ENCODE measurements at regions not wholly inside any gene's neighbourhood (a gene's known extent, or its start where the extent isn't known, plus 50 kb on each side); places are given as distances from the start of the nearest gene placed in this dataset.

DNA sequence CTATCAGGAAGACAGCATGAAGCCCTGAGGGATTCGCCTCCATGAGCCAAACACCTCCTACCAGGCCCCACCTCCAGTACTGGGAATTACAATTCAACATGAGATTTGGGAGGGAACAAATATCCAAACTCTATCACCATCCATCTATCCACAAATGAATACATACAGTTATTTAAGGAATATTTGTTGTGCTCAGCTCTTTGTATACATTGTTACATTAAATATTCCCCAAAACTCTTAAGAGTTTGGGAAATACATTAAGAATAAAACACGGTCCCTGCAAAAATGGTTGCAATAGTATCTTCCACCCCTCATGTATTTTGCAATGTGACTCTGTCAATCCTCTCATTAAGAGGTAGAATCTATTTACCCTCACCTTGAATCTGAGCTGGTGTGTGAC is 109.8 kb upstream of the PLXNC1 start:
- Histone ChIP-seq H3K27ac (ENCODE audit: low read depth, low read length) (no peak overlapping the region), H3K79me2 (ENCODE audit: insufficient read depth, low read length) (no peaks in the 10 kb centered on the region), H3K27me3 (ENCODE audit: insufficient read depth, low read length) (no peaks in the 10 kb centered on the region), H3K4me2 (ENCODE audit: low read length) (no peak overlapping the region), H3K9ac (ENCODE audit: low read length) (no peak overlapping the region), H3K9me3 (ENCODE audit: control insufficient read depth in 1 of 2, insufficient read depth in 1 of 2, low read depth in 1 of 2, low read length in 2 of 2) (no peaks in the 10 kb centered on the region), H4K20me1 (ENCODE audit: insufficient read depth) (no peaks in the 10 kb centered on the region), H3K9me2 (ENCODE audit: insufficient read depth) (no peaks in the 10 kb centered on the region), H2AFZ (ENCODE audit: low read depth, low read length, poor library complexity, severe bottlenecking) (no peak overlapping the region), H3K4me1 (ENCODE audit: control insufficient read depth in 1 of 2, insufficient read depth in 2 of 2, low read length in 2 of 2) (no peaks in the 10 kb centered on the region), H3K36me3 (ENCODE audit: control insufficient read depth in 1 of 2, insufficient read depth in 2 of 2, low read length in 2 of 2) (no peaks in the 10 kb centered on the region), H3K4me3 (replicated peaks in 1 of 2; ENCODE audit: low read depth in 1 of 2, low read length in 2 of 2) (no peak overlapping the region)
- RAD21 ChIA-PET (ENCODE audit: low non-redundant PET in 1 of 2, low total read pairs in 2 of 2, uncharacterized antibody in 2 of 2, unreplicated experiment in 2 of 2): no interaction called here
- DNase-seq (ENCODE audit: low read depth, low spot score) (no peak), ATAC-seq (no peak)
- BruUV-seq (replicated peaks): no TSS peak
- intact Hi-C loops (cut with micrococcal nuclease): no loop called here
- TF ChIP-seq ZNF274 (IDR thresholded peaks at IDR 0.05; ENCODE audit: low read depth, low read length): no peak
- TF ChIP-seq CBX3 (IDR thresholded peaks at IDR 0.05; ENCODE audit: low read depth): no peak
- no peak for TF ChIP-seq TCF7L2 (IDR thresholded peaks at IDR 0.05; ENCODE audit: borderline replicate concordance, extremely low read depth, insufficient read depth, insufficient read length)
- TF ChIP-seq, protein P1, sequence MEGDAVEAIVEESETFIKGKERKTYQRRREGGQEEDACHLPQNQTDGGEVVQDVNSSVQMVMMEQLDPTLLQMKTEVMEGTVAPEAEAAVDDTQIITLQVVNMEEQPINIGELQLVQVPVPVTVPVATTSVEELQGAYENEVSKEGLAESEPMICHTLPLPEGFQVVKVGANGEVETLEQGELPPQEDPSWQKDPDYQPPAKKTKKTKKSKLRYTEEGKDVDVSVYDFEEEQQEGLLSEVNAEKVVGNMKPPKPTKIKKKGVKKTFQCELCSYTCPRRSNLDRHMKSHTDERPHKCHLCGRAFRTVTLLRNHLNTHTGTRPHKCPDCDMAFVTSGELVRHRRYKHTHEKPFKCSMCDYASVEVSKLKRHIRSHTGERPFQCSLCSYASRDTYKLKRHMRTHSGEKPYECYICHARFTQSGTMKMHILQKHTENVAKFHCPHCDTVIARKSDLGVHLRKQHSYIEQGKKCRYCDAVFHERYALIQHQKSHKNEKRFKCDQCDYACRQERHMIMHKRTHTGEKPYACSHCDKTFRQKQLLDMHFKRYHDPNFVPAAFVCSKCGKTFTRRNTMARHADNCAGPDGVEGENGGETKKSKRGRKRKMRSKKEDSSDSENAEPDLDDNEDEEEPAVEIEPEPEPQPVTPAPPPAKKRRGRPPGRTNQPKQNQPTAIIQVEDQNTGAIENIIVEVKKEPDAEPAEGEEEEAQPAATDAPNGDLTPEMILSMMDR (IDR thresholded peaks at IDR 0.05 in 2 of 3, conservative IDR thresholded peaks at IDR 0.05 in 1 of 3; ENCODE audit: borderline replicate concordance in 1 of 3, insufficient read depth in 1 of 3, low read depth in 2 of 3, low read length in 2 of 3): no peak
- TF ChIP-seq MAX (IDR thresholded peaks at IDR 0.05): no peak
- TF ChIP-seq EZH2phosphoT487 (IDR thresholded peaks at IDR 0.05; ENCODE audit: borderline replicate concordance): no peak
- no peak for TF ChIP-seq FOSL1 (IDR thresholded peaks at IDR 0.05; ENCODE audit: low read depth)
- TF ChIP-seq, protein P2, sequence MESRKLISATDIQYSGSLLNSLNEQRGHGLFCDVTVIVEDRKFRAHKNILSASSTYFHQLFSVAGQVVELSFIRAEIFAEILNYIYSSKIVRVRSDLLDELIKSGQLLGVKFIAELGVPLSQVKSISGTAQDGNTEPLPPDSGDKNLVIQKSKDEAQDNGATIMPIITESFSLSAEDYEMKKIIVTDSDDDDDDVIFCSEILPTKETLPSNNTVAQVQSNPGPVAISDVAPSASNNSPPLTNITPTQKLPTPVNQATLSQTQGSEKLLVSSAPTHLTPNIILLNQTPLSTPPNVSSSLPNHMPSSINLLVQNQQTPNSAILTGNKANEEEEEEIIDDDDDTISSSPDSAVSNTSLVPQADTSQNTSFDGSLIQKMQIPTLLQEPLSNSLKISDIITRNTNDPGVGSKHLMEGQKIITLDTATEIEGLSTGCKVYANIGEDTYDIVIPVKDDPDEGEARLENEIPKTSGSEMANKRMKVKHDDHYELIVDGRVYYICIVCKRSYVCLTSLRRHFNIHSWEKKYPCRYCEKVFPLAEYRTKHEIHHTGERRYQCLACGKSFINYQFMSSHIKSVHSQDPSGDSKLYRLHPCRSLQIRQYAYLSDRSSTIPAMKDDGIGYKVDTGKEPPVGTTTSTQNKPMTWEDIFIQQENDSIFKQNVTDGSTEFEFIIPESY (IDR thresholded peaks at IDR 0.05; ENCODE audit: extremely low read depth, insufficient replicate concordance, low read length): no peak
- no peak for TF ChIP-seq ATF3 (IDR thresholded peaks at IDR 0.05)
- no peak for TF ChIP-seq EGR1 (IDR thresholded peaks at IDR 0.05; ENCODE audit: low read depth)
- CTCF ChIA-PET: no interaction called here
- POLR2A ChIA-PET: no interaction called here

Data from HCT116 (cell line).